H9 (cell line): ENCODE measurements at regions not wholly inside any gene's neighbourhood (a gene's known extent, or its start where the extent isn't known, plus 50 kb on each side); places are given as distances from the start of the nearest gene placed in this dataset.

Experiments used
- DNase-seq: peaks from one replicate; pipeline ENCODE4 v3.0.0-alpha.2; 2017
- H2AFZ ChIP-seq: one replicate; pipeline ENCODE4 v1.6.1; 2013; ENCODE audit warnings: mild to moderate bottlenecking, low read length, control low read depth, moderate library complexity
- H2AK5ac ChIP-seq: 2 replicates; pipeline ENCODE4 v1.6.1; 2013; ENCODE audit warnings: low read length, control low read depth, mixed read lengths; ENCODE audit not compliant: insufficient read length
- H2BK120ac ChIP-seq: one replicate; pipeline ENCODE4 v1.6.1; 2013; ENCODE audit warnings: low read depth, mild to moderate bottlenecking, low read length, control low read depth, inconsistent platforms; ENCODE audit not compliant: poor library complexity, severe bottlenecking
- H2BK12ac ChIP-seq: 2 replicates; pipeline ENCODE4 v1.6.1; 2013; ENCODE audit warnings: low read length, control low read depth, mixed read lengths, low read depth; ENCODE audit not compliant: insufficient read length
- H2BK15ac ChIP-seq: 2 replicates; pipeline ENCODE4 v1.6.1; 2013; ENCODE audit warnings: low read depth, low read length, control low read depth
- H2BK20ac ChIP-seq: one replicate; pipeline ENCODE4 v1.6.1; 2013; ENCODE audit warnings: low read depth, mild to moderate bottlenecking, low read length, control low read depth, inconsistent platforms; ENCODE audit not compliant: poor library complexity, severe bottlenecking
- H2BK5ac ChIP-seq: 2 replicates; pipeline ENCODE4 v1.6.1; 2013; ENCODE audit warnings: low read length, control low read depth, mixed read lengths; ENCODE audit not compliant: insufficient read length
- H3K14ac ChIP-seq: 2 replicates; pipeline ENCODE4 v1.6.1; 2013; ENCODE audit warnings: low read length, control low read depth; ENCODE audit not compliant: insufficient read depth
- H3K18ac ChIP-seq: 2 replicates; pipeline ENCODE4 v1.6.1; 2013; ENCODE audit warnings: low read depth, mild to moderate bottlenecking, mixed read lengths, low read length, control low read depth; ENCODE audit not compliant: insufficient read length
- H3K23ac ChIP-seq: 2 replicates; pipeline ENCODE4 v1.6.1; 2013; ENCODE audit warnings: low read length, control low read depth, mixed read lengths, low read depth; ENCODE audit not compliant: insufficient read length
- H3K23me2 ChIP-seq: 2 replicates; pipeline ENCODE4 v1.6.1; 2013; ENCODE audit warnings: low read depth, mild to moderate bottlenecking, mixed read lengths, low read length, control low read depth; ENCODE audit not compliant: insufficient read length, poor library complexity, severe bottlenecking
- H3K27ac ChIP-seq: 2 replicates; pipeline ENCODE4 v1.5.1; 2013; ENCODE audit warnings: low read length, control low read depth, mixed read lengths, low read depth; ENCODE audit not compliant: insufficient read length
- H3K27me3 ChIP-seq: 2 replicates; pipeline ENCODE4 v1.6.1; 2013; ENCODE audit warnings: low read length, control low read depth, inconsistent platforms; ENCODE audit not compliant: insufficient read depth
- H3K4ac ChIP-seq: 2 replicates; pipeline ENCODE4 v1.6.1; 2013; ENCODE audit warnings: low read depth, mild to moderate bottlenecking, control low read depth, inconsistent platforms, low read length, moderate library complexity
- H3K4me1 ChIP-seq: 2 replicates; pipeline ENCODE4 v1.6.1; 2013; ENCODE audit warnings: low read length, control low read depth, inconsistent platforms; ENCODE audit not compliant: insufficient read depth
- H3K4me2 ChIP-seq: 2 replicates; pipeline ENCODE4 v1.6.1; 2013; ENCODE audit warnings: low read length, control low read depth, mixed read lengths; ENCODE audit not compliant: insufficient read length, insufficient read depth
- H3K56ac ChIP-seq: 2 replicates; pipeline ENCODE4 v1.6.1; 2013; ENCODE audit warnings: low read depth, mild to moderate bottlenecking, mixed read lengths, low read length, control low read depth; ENCODE audit not compliant: insufficient read length
- H3K79me1 ChIP-seq: 2 replicates; pipeline ENCODE4 v1.6.1; 2013; ENCODE audit warnings: low read depth, mild to moderate bottlenecking, moderate library complexity, low read length, control low read depth, inconsistent platforms; ENCODE audit not compliant: insufficient read depth, poor library complexity, severe bottlenecking
- H3K79me2 ChIP-seq: 2 replicates; pipeline ENCODE4 v1.6.1; 2013; ENCODE audit warnings: low read length, control low read depth, inconsistent platforms; ENCODE audit not compliant: insufficient read depth
- H3K9ac ChIP-seq: 2 replicates; pipeline ENCODE4 v1.6.1; 2013; ENCODE audit warnings: low read length, control low read depth, mixed read lengths; ENCODE audit not compliant: insufficient read length; ENCODE audit errors: extremely low read depth
- H3K9me3 ChIP-seq: one replicate; pipeline ENCODE4 v1.6.1; 2013; ENCODE audit warnings: low read depth, low read length, inconsistent platforms; ENCODE audit not compliant: control insufficient read depth
- H3T11ph ChIP-seq: one replicate; pipeline ENCODE4 v1.6.1; 2013; ENCODE audit warnings: mild to moderate bottlenecking, low read length, control low read depth, inconsistent platforms
- H4K20me1 ChIP-seq: one replicate; pipeline ENCODE4 v1.6.1; 2013; ENCODE audit not compliant: control insufficient read depth, insufficient read length, insufficient read depth
- H4K5ac ChIP-seq: 2 replicates; pipeline ENCODE4 v1.6.1; 2013; ENCODE audit warnings: low read depth, mild to moderate bottlenecking, mixed read lengths, low read length, control low read depth; ENCODE audit not compliant: insufficient read length
- H4K8ac ChIP-seq: replicated peaks from 2 replicates; pipeline ENCODE4 v1.6.1; 2013; ENCODE audit warnings: low read length, control low read depth, mixed read lengths, low read depth; ENCODE audit not compliant: insufficient read length
- H4K91ac ChIP-seq: 2 replicates; pipeline ENCODE4 v1.6.1; 2013; ENCODE audit warnings: low read depth, mild to moderate bottlenecking, moderate library complexity, mixed read lengths, low read length, control low read depth; ENCODE audit not compliant: insufficient read length
- H3K27ac Mint-ChIP-seq, 3 experiments: 2 replicates in 2 of 3; 3 replicates in 1 of 3; pipeline ENCODE4 v1.8.0; 2020 to 2021; ENCODE audit warnings: mixed read lengths in 3 of 3, mild to moderate bottlenecking in 1 of 3, moderate library complexity in 1 of 3
- H3K27me3 Mint-ChIP-seq: 2 replicates; pipeline ENCODE4 v1.8.0; 2021; ENCODE audit warnings: low read depth, mild to moderate bottlenecking, moderate library complexity, mixed read lengths
- H3K36me3 Mint-ChIP-seq, 3 experiments: 2 replicates in 2 of 3; 3 replicates in 1 of 3; pipeline ENCODE4 v1.8.0; 2020 to 2021; ENCODE audit warnings: low read depth in 3 of 3, mixed read lengths in 3 of 3; ENCODE audit not compliant: insufficient read depth in 1 of 3
- H3K4me1 Mint-ChIP-seq, 2 experiments: 2 replicates each; pipeline ENCODE4 v1.8.0; 2020; ENCODE audit warnings: mixed read lengths in 2 of 2
- H3K4me3 Mint-ChIP-seq, 2 experiments: 2 replicates in 1 of 2; 3 replicates in 1 of 2; pipeline ENCODE4 v1.8.0; 2020 to 2021; ENCODE audit warnings: mild to moderate bottlenecking in 2 of 2, mixed read lengths in 2 of 2, moderate library complexity in 1 of 2
- H3K9me3 Mint-ChIP-seq, 2 experiments: 2 replicates in 1 of 2; 3 replicates in 1 of 2; pipeline ENCODE4 v1.8.0; 2020; ENCODE audit warnings: mild to moderate bottlenecking in 2 of 2, mixed read lengths in 2 of 2, moderate library complexity in 1 of 2
- TF ChIP-seq, protein P1 (sequence below): fragments of 200-600 bp; sonication (generic); conservative IDR thresholded peaks from 3 replicates; pipeline ENCODE4 v1.8.0; 2021; ENCODE audit warnings: antibody characterized with exemption, mild to moderate bottlenecking

DNA sequence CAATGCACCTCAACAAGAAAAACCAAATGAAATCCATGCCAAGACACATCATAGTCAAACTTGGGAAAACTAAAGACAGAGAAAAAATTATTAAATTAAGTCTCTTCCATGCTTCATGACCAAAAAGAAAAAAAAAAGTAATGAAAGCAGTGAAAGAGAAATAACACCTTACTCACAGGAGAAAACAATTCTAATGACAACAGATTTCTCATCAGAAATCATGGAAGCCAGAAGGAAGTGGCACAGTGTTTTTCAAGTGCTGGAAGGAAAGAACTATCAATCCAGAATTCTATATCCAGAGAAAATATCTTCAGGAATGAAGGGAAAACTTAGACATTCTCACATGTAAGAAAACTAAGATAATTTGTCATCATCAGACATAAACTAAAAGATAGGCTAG is 71.1 kb upstream of the NUDT4 start:
- peaks cover 2% of the 10 kb centered on the region; the same call in 1 of the 2 replicates for H3K27me3 Mint-ChIP-seq
- Histone ChIP-seq H3K56ac (no peak overlapping the region), H3K79me2 (no peaks in the 10 kb centered on the region)

More for the DNA sequence above, 71.1 kb upstream of the NUDT4 start:
- no peak overlapping the region for H2AFZ ChIP-seq
- no peaks in the 10 kb centered on the region for H3K4me1 ChIP-seq
- H3K27ac ChIP-seq, result no peak overlapping the region
- Mint-ChIP-seq H3K9me3 (peaks cover 9% of the 10 kb centered on the region in 2 experiments), H3K27ac (no peak overlapping the region), H3K4me1 (peaks cover 2 to 5% of the 10 kb centered on the region in 2 experiments; a peak in 1 of 4 replicates), H3K4me3 (no peak overlapping the region), H3K36me3 (peaks cover 0 to 9% (median 7%) of the 10 kb centered on the region in 3 experiments; a peak in 3 of 7 replicates)
- no peaks in the 10 kb centered on the region for H4K20me1 ChIP-seq
- no peak overlapping the region for H2BK20ac ChIP-seq
- no peak overlapping the region for H2BK15ac ChIP-seq
- H3K23me2 ChIP-seq, result no peaks in the 10 kb centered on the region
- no peak for DNase-seq
- no peak overlapping the region for H3K18ac ChIP-seq
- no peak overlapping the region for H3K23ac ChIP-seq
- H3T11ph ChIP-seq, result no peak overlapping the region
- no peak overlapping the region for H3K9ac ChIP-seq
- no peak overlapping the region for H2BK120ac ChIP-seq
- H3K4ac ChIP-seq, result no peak overlapping the region
- H3K79me1 ChIP-seq, result no peaks in the 10 kb centered on the region
- no peak overlapping the region for H4K91ac ChIP-seq
- no peak overlapping the region for H3K4me2 ChIP-seq
- H3K9me3 ChIP-seq, result no peaks in the 10 kb centered on the region
- H4K8ac ChIP-seq, result no peak overlapping the region
- no peak overlapping the region for H2BK5ac ChIP-seq
- H3K27me3 ChIP-seq, result no peaks in the 10 kb centered on the region
- no peak overlapping the region for H2AK5ac ChIP-seq
- H2BK12ac ChIP-seq, result no peak overlapping the region
- H4K5ac ChIP-seq, result no peak overlapping the region
- TF ChIP-seq, protein P1, sequence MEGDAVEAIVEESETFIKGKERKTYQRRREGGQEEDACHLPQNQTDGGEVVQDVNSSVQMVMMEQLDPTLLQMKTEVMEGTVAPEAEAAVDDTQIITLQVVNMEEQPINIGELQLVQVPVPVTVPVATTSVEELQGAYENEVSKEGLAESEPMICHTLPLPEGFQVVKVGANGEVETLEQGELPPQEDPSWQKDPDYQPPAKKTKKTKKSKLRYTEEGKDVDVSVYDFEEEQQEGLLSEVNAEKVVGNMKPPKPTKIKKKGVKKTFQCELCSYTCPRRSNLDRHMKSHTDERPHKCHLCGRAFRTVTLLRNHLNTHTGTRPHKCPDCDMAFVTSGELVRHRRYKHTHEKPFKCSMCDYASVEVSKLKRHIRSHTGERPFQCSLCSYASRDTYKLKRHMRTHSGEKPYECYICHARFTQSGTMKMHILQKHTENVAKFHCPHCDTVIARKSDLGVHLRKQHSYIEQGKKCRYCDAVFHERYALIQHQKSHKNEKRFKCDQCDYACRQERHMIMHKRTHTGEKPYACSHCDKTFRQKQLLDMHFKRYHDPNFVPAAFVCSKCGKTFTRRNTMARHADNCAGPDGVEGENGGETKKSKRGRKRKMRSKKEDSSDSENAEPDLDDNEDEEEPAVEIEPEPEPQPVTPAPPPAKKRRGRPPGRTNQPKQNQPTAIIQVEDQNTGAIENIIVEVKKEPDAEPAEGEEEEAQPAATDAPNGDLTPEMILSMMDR, result no peak
- H3K14ac ChIP-seq, result no peak overlapping the region
